ENCODE measurements at regions not wholly inside any gene's neighbourhood (a gene's known extent, or its start where the extent isn't known, plus 50 kb on each side); places are given as distances from the start of the nearest gene placed in this dataset.

- TF ChIP-seq CBX3 (IDR thresholded peaks at IDR 0.05; ENCODE audit: low read depth), result no peak
- no peak for TF ChIP-seq EZH2 (IDR thresholded peaks at IDR 0.05)
- no peak for TF ChIP-seq CTCF (IDR thresholded peaks at IDR 0.05 in 2 of 3, conservative IDR thresholded peaks at IDR 0.05 in 1 of 3; ENCODE audit: borderline replicate concordance in 1 of 3, insufficient read depth in 1 of 3, low read depth in 2 of 3, low read length in 2 of 3)
- no peak for TF ChIP-seq POLR2A (IDR thresholded peaks at IDR 0.05; ENCODE audit: borderline replicate concordance, extremely low read depth, insufficient read depth, insufficient read length)
- TF ChIP-seq EZH2phosphoT487 (IDR thresholded peaks at IDR 0.05; ENCODE audit: borderline replicate concordance), result no peak
- TF ChIP-seq, protein P1, sequence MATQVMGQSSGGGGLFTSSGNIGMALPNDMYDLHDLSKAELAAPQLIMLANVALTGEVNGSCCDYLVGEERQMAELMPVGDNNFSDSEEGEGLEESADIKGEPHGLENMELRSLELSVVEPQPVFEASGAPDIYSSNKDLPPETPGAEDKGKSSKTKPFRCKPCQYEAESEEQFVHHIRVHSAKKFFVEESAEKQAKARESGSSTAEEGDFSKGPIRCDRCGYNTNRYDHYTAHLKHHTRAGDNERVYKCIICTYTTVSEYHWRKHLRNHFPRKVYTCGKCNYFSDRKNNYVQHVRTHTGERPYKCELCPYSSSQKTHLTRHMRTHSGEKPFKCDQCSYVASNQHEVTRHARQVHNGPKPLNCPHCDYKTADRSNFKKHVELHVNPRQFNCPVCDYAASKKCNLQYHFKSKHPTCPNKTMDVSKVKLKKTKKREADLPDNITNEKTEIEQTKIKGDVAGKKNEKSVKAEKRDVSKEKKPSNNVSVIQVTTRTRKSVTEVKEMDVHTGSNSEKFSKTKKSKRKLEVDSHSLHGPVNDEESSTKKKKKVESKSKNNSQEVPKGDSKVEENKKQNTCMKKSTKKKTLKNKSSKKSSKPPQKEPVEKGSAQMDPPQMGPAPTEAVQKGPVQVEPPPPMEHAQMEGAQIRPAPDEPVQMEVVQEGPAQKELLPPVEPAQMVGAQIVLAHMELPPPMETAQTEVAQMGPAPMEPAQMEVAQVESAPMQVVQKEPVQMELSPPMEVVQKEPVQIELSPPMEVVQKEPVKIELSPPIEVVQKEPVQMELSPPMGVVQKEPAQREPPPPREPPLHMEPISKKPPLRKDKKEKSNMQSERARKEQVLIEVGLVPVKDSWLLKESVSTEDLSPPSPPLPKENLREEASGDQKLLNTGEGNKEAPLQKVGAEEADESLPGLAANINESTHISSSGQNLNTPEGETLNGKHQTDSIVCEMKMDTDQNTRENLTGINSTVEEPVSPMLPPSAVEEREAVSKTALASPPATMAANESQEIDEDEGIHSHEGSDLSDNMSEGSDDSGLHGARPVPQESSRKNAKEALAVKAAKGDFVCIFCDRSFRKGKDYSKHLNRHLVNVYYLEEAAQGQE (IDR thresholded peaks at IDR 0.05; ENCODE audit: low read depth), result no peak
Measured at GRCh38 chr4:156583265-156583664, 388.3 kb downstream of the PDGFC start.

Measured in HCT116 (cell line).